GM18870 (cell line): ENCODE measurements at regions not wholly inside any gene's neighbourhood (a gene's known extent, or its start where the extent isn't known, plus 50 kb on each side); places are given as distances from the start of the nearest gene placed in this dataset.
"Not testable (repeated sequence)": the region's sequence is repeated elsewhere in the genome, so short reads cannot be mapped to it uniquely, and the experiment has no call there.

Experiments used
- ATAC-seq: cut with Tn5 transposase; IDR thresholded peaks from one replicate; pipeline ENCODE4 v1.9.1; 2021; ENCODE audit warnings: moderate library complexity; ENCODE audit not compliant: unreplicated experiment

DNA sequence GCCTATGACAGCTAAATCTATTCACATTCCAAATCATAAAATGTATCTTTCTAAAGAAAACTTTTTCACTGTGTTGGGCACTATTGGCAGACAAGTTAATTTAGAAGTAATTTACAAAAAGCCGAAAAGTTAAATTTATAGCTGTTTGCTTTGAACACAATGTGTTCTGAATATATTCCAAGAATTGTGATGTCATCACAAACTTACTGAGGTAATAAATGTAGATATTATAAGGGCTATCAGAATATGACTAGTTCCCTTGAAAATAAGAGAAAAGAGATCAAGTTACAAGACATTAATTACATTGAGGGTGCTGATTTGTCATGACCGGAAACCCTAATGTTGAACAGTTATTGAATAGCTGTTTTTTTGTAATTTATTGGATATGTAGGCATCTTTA, 153.9 kb upstream of the SCN7A start:
- no peak for ATAC-seq

DNA sequence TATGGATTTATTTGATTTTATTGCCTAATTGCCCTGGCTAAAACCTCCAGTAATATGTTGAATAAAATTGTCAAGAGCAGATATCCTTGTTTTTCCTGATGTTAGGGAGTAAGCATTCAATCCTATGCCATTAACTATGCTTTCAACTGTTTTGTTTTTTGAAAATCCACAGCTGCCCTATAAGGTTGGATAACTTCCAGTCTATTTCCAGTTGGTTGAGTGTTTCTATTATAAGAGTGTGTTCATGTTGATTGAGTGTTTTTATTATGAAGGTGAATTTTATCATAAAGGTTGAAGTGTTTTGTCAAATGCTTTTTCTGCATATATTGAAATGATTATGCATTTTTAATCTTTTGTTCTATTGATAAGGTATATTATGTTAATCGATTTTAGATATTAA, 149.9 kb upstream of the SCN7A start:
- no peak for ATAC-seq

DNA sequence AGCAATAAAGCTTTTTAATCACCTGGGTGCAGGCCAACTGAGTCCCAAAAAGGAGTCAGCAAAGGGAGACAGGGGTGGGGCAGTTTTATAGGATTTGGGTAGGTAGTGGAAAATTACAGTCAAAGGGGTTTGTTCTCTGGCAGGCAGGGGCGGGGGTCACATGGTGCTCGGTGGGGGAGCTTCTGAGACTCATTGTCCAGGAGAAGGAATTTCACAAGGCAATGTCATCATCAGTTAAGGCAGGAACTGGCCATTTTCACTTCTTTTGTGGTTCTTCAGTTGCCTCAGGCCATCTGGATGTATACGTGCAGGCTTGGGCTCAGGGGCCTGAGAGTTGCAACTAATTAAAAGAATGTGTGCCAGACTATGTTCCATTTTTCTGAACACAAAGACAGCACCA, 147.5 kb upstream of the SCN7A start:
- not testable (repeated sequence) for ATAC-seq

DNA sequence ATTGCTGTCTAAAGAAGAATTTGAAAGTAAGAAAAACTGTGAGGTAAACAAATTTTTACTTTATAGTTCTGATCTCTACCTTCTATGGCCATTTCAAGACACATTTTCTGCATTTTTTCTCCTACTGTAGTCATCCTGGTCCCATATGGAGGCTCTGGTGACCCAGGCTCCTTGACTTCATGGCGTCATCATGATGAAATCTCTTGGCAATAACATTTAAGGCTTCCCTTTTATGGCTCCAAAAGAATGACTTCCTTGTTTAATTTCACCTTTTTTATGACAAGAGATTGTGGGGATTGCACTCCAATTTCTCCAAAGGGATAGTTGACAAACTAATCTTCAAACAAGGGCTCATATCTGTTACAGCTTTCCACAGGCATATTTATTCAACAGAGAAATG, 143.0 kb upstream of the SCN7A start:
- ATAC-seq, result no peak

DNA sequence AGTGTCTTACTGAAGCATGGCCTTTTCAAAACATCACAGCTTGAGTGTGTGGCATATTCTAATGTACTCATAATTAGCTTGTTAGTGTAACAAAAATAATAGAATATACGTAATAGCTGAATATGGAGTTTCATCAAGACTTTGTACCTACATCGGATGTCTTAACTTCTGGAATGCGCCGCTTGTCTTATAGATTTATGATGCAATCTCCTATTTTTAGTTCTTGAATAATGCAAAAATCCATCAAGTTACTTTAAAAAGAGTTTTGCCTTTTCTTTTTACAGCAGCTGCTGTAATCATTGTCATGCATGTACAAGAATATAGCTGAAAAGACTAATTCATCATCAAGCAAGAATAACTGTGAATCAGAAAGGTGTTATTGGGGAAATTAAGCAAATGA, 140.7 kb upstream of the SCN7A start:
- no peak for ATAC-seq

DNA sequence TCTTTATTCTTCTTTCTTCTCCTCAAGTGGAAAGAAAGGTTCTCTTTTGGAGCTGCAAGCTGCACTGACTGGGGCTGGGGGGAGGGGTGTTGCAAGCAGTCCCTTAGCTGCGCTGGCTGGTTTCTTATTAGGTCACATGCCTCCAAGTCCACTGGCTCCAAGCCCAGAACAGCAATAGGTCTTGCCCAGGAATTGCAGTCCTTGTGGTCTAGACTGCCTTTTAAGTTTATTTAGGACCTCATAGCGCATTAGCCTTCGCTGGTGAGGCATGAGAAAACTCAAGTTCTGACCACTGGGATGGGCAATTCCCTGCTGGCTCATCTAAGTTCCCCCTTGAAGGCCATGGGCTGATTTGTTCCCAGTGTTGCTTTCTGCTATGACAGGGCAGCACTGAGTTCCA, 138.6 kb upstream of the SCN7A start:
- no peak for ATAC-seq

DNA sequence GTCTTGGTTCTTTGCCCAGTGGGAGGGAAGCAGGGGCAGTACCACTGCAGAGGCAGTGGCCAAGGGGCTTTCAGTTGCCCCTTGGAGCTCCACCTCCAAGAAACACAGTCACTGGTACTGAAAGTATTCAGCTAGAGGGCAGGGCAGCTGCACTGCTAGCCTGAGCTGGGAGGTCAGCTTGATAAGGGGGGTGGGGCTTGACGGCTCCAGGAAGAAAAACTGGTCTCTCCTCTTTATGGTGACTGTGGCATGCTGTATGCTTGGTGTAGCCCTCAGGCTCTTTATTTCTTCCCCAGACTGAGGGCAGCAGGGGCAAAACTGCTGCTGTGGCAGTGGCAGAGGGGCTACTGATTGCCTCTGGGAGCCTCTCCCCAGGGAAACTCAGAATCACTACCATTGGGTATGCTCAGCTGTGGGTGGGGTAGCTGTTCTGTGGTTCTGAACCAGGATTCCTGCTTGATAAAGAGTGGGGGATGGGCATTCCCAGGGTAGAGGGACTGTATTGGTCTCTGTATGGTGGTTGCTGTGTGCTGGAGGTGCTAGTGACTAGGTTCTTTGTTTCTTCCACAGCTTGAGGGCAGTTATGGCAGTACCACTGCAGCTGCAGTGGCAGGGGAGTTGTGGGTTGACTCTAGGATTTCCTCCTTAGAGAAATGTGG, 134.6 kb upstream of the SCN7A start:
- peak; percentile 11 for ATAC-seq

DNA sequence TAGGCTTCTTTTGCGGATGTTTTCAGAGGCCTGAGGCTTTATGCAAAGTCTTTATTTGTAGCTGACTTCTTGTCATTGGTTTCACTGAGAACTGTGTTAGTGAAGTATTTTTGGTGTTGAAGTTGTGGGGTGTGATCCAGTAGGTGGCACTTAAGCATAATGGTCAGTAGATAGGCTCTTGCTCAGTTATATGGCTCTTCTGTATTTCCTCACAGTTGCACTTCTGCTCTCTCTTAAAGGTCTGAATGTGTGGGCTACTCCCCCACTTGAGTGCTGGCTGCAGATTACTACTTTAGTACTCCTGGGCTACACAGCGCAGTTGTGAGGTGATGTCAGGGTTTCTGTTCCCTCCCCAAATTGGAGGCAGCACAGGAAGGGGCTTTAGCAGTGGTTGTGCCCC, 133.8 kb upstream of the SCN7A start:
- ATAC-seq, result peak; percentile 45

DNA sequence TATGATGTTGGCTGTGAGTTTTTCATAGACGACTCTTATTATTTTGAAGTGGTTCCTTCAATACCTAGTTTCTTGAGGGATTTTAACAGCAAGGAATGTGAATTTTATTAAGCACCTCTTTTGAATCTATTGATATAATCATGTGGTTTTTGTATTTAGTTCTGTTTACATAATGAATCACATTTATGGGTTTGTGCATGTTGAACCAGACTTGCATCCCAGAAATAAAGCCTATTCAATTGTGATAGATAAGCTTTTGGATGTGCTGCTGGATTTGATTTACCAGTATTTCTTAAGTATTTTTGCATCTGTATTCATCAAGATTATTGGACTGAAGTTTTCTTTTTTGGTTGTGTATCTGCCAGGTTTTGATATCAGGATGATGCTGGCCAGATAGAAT, 131.6 kb upstream of the SCN7A start:
- no peak for ATAC-seq

DNA sequence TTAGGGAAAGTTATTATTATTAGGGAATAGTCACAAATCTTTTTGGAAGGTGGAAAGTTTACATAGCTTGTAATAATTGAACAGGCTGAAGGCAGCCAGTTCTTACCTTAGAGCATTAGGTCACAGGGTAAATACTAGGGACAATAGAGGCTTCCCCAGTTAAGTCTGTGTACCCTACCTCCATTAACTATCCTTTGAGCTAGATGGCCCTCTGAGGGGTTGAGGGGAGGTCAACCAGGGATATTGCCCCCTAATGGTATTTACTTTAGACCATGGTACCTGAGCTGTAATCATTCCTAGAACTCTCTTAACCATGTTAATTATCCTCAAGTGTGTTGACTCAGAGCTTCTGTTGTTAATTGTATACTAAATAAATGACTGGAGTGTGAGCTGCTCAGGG, 120.5 kb upstream of the SCN7A start:
- no peak for ATAC-seq

DNA sequence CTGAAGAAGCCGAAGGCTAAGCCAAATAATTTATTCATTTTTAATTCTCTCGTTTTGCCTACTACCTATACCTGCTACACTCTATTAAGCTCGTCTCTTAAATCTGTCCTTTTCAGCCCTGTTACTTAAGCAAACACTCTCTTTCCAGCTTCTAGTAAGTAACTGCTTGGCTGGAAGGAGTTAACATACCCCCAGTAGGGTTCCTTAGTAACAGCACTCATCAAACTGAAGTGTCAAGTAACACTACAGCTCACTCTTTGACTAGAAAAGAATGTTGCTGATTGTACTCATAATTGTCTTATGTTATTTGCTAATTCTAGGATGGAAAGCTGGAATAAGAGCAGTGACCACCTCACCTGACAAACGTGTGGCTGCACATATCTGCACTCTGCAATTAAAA, 120.0 kb upstream of the SCN7A start:
- ATAC-seq, result no peak

DNA sequence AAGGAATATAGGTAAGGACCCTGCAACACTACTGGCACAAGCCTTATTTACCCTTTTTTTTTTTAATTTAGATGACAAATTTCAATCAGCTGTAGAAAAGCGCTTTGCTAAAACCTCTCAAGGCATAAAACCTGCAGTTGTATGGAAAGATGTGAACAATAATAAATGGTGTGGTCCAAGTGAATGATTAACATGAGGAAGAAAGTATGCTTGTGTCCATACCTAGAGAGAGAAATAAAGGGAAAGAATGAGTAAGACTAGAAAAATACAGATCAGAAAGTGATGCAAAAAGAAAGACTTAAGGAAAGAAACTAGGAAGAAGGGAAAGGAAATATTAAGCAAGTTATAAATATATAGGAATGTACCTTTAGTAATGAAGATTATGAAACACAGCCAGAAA, 119.2 kb upstream of the SCN7A start:
- no peak for ATAC-seq

DNA sequence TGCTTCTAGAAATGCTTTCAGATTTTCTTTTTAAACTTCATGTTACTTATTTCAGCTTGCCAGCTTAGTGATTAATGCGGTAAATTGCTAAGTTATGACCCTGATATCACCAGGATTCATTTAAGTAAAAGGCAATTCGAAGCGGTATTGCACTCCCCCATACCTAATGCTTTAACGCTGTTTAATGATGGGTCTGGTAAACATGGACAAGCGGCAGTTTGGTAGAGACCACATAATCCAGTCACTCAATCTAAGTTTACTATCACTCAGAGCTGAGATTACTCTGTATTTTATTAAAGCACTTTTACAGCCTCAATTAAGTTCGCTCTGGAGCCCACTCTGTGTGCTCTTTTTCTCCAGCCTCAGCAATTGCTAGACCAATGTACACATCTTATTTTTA, 118.2 kb upstream of the SCN7A start:
- ATAC-seq, result no peak

DNA sequence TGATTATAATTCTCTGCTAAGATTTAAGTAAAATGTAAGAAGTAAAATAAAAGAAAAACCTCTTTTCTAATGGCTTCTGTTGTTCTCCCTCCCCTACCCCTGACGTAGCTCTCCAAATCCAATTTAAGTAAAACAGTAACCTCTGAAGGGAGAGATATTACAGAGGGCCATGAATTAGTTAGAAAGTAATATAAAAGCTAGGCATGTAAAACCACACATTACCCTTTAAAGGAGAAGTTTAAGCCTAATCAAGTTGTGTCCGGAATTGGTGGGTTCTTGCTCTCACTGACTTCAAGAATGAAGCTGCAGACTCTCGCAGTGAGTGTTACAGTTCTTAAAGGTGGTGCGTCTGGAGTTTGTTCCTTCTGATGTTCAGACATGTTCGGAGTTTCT, 116.9 kb upstream of the SCN7A start:
- no peak for ATAC-seq

DNA sequence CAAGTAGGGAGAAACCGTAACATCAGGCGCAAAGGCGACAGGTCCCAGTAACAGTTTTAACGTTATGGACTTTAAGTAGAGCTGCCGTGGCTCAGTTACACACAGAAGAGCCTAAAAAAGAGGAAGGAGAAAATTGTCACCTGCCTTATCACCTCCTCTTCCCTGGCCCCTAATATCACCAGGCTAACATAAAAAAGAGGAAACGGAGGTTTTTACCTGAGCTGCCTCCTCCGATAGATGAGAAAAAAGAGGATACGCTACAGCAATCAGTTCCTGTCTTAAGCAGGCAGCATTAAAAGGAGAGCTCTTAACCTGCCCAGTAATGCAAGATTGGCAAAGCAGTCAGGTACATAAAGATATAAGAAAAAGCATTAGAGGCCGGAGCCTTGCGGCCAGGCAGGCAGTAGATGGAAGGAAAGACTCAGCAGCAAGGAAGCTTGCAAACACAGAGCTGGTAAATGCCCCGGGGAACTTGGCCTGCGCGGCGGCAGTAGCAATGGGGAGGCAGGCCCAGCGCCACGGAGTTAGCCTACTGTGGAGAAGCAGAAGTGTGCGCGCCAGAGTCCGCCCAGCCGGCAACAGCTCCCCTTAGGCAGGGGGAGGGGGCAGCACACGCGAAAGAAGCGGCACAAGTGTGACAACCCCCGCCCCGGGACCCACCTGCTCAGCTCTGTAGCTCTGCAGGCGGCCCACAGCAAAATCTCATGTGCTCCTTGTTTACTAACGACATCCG, 116.3 kb upstream of the SCN7A start:
- ATAC-seq, result no peak

DNA sequence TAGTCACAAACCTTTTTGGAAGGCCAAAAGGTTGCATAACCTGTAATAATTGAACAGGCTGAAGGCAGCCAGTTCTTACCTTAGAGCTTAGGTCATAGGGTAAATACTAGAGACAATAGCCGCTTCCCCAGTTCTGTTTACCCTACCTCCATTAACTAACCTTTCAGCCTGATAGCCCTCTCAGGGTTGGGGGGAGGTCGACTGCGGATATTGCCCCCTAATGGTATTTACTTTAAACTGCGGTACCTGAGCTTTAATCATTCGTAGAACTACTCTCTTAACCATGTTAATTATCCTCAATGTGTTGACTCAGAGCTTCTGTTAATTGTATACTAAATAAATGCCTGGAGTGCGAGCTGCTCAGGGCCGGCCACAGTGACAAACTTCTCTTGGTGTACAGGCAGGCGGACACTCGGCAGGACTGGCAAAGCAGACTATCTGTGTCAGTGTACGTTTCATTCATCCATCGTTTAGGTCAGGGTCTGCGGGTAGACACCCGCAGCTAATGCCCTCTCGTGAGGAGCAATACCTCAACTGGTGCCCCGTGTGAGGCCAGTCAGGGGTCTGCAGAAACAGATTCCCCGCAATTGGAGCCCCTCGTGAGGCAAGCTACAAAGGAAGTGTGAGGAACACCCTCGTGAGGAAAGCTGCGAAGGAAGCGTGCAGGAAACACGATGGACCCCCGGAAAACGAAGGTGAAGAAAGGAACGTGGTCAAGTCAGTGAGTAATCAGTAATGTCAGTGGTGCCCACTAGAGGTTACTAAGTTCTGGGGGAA, 115.3 kb upstream of the SCN7A start:
- ATAC-seq, result no peak

DNA sequence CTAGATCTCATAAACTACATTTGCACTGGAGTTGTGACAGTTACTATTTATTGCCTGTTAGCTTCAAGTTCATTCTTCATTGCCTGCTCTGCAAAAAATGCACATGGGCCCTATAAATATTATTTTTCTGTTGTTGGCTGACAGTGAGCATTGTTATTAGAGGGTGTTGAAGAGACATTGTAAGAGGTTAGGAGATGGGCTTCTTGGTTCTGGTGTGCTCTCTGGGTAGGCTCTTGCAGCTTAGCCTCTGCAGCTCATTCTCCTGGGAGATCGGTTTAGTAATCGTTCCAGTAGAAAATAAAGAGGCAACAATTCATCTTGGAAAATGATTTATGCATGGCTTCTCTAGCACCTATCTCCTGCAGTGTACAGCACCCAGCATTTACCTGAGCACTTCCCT, 113.8 kb upstream of the SCN7A start:
- no peak for ATAC-seq

DNA sequence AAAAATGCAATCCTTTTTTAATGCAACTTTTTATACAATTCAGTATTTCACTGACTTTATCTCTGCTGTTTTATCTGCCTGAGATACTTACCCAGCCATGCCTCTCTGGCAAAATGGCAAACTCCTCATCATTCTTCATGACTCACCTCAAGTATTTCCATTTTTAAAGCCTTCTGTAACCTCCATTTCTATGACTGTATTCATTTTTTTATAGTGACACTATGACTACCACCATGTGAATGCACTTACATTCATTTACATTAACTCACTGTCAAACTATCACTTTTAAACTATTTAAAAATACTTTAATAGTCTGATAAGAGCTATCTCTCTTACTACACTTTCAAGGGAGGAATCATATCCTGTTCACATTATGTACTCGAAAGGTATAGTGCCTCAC, 99.4 kb upstream of the SCN7A start:
- no peak for ATAC-seq

DNA sequence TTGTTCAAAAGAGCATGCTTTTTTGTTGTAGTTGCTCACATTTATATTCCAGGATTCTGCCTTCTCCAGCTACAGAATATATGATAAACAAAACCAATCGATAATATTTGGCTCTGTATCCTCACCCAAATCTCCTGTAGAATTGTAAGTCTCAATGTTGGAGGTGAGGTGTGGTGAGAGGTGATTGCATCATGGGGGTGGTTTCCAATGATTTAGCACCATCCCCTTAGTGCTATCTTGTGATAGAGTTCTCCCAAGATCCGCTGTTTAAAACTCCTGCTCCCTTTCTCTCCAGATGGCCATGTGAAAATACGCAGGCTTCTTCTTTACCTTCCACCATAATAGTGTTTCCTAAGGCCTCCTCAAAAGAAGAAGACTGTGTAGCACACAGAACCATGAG, 98.7 kb upstream of the SCN7A start:
- ATAC-seq, result no peak

DNA sequence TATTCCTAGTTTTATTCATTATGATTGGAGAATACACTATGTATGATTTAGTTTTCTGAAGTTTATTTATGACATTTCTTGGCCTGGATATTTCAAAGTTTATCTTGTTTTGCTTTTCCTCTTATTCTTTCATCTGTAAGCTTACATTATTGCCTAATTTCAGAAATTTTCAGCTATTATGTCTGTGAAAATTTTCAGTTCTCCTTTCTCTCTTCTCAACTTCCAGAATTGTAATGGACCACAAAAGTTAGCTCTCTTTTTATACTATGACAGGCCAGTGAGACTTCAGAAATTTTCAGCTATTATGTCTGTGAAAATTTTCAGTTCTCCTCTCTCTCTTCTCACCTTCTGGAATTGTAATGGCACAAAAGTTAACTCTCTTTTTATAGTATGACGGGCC, 97.2 kb upstream of the SCN7A start:
- no peak for ATAC-seq

DNA sequence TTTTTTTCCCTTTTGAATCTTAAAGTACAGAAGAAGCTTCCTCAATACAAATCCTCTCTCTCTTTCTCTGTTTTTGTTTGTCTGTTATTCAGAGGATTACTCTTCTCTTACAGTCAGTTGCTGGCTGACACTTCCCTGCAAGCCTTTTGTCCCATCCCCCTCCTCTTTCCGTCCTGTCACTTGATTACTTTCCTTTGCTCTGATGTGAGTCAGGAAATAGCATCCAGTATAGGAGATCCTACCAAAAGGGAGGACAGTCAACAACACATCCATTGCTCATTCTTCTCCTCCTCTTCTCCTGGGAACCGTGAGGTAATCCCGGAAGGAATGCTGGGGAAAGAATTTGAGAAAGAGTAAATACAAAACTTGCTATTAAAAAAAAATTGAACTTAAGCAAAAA, 79.3 kb upstream of the SCN7A start:
- ATAC-seq, result no peak

DNA sequence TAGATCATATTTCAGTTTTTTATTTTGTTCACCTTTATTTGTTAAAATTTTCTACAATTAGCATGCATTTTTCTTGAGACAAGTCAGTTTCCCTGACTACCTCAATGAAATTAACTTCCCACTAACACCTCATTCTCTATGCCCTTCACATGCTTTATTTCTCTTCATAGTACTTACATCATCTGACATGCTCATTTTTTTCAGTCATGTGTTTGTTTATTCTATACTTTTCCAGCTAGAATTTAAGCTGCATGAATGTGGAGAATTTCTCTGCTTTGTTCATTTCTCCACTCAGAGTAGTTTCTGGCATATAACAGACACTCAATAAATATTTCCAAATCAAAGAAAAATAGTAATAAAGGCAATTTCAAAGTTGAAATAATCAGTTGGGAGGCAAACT, 78.9 kb upstream of the SCN7A start:
- ATAC-seq, result no peak
